HG03342 (cell line): ENCODE measurements at regions not wholly inside any gene's neighbourhood (a gene's known extent, or its start where the extent isn't known, plus 50 kb on each side); places are given as distances from the start of the nearest gene placed in this dataset.
"Not testable (repeated sequence)": the region's sequence is repeated elsewhere in the genome, so short reads cannot be mapped to it uniquely, and the experiment has no call there.

Source experiments
- ATAC-seq: cut with Tn5 transposase; IDR thresholded peaks from one replicate; pipeline ENCODE4 v1.9.1; 2021; ENCODE audit warnings: mild to moderate bottlenecking, moderate library complexity; ENCODE audit not compliant: unreplicated experiment

- no peak for ATAC-seq
Observed at GRCh38 chr2:176423819-176424218, 154.6 kb downstream of the MTX2 start.

- no peak for ATAC-seq
Observed at GRCh38 chr2:176424746-176425145, 155.5 kb downstream of the MTX2 start.

GRCh38 chr2:176427549-176427948 is 158.3 kb downstream of the MTX2 start:
- ATAC-seq: no peak

- ATAC-seq: not testable (repeated sequence)
Observed at GRCh38 chr2:176428944-176429469, 159.8 kb downstream of the MTX2 start.

GRCh38 chr2:176432434-176432833 is 163.2 kb downstream of the MTX2 start:
- ATAC-seq: no peak

GRCh38 chr2:176435729-176436128 is 166.5 kb downstream of the MTX2 start:
- ATAC-seq: no peak

GRCh38 chr2:176443946-176444345 is 174.7 kb downstream of the MTX2 start:
- ATAC-seq: no peak

GRCh38 chr2:176445956-176446355 is 176.7 kb downstream of the MTX2 start:
- no peak for ATAC-seq

- no peak for ATAC-seq
Observed at GRCh38 chr2:176446718-176447414, 177.6 kb downstream of the MTX2 start.

GRCh38 chr2:176447616-176448015 is 178.4 kb downstream of the MTX2 start:
- no peak for ATAC-seq

- ATAC-seq: no peak
Observed at GRCh38 chr2:176449852-176450251, 180.6 kb downstream of the MTX2 start.

- no peak for ATAC-seq
Observed at GRCh38 chr2:176453784-176454183, 184.5 kb downstream of the MTX2 start.

GRCh38 chr2:176454893-176455815 is 185.9 kb downstream of the MTX2 start:
- peak; percentile 56 for ATAC-seq

GRCh38 chr2:176455816-176456291 is 186.6 kb downstream of the MTX2 start:
- ATAC-seq: no peak

- no peak for ATAC-seq
Observed at GRCh38 chr2:176457481-176457880, 188.2 kb downstream of the MTX2 start.

GRCh38 chr2:176461098-176461808 is 192.0 kb downstream of the MTX2 start:
- ATAC-seq: no peak

GRCh38 chr2:176461809-176462670 is 192.8 kb downstream of the MTX2 start:
- ATAC-seq: no peak

GRCh38 chr2:176463546-176463945 is 194.3 kb downstream of the MTX2 start:
- no peak for ATAC-seq

- ATAC-seq: no peak
Observed at GRCh38 chr2:176464886-176465564, 195.8 kb downstream of the MTX2 start.
